ENCODE measurements at regions not wholly inside any gene's neighbourhood (a gene's known extent, or its start where the extent isn't known, plus 50 kb on each side); places are given as distances from the start of the nearest gene placed in this dataset.
A peak's percentile ranks its signal among the peaks of the same experiment; 100 is the strongest.

DNA sequence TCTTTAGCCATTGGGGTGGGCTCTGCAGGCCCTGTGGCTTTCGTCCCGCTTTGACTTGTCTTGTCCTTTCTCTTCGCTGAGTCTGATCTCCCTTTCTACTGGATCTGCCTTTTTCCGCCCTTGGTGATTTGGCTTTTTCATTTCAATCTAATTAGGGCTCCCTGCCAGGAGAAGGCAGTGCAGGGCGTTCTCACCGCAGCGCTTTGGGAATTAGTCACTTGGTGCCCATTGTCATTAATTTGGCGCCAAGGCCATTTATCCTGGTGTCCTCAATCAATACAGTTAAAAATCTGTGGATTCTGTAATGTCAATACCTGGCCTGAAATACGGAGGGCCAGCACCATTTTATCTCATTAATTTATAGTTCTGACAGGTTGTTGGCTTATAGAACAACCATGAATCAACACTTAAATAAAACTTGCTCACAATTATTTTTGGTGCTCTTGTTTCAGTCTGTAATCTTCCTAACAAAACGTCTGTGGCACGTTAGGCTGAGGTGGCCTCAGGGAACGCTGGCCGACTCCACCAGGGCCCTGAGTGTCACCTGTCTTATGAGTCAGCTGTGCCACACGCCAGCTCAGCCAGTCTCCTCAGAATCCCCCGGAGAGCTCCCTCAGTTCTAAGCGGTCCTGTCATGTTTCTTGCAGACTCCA, 115.7 kb downstream of the BEGAIN start:
- ATAC-seq (no peak), DNase-seq (no peak)
- no peaks in the 10 kb centered on the region for H3K4me1 ChIP-seq
- peaks cover 0 to 25% of the 10 kb centered on the region in 2 donors for H3K36me3 ChIP-seq
- TF ChIP-seq, protein P1, sequence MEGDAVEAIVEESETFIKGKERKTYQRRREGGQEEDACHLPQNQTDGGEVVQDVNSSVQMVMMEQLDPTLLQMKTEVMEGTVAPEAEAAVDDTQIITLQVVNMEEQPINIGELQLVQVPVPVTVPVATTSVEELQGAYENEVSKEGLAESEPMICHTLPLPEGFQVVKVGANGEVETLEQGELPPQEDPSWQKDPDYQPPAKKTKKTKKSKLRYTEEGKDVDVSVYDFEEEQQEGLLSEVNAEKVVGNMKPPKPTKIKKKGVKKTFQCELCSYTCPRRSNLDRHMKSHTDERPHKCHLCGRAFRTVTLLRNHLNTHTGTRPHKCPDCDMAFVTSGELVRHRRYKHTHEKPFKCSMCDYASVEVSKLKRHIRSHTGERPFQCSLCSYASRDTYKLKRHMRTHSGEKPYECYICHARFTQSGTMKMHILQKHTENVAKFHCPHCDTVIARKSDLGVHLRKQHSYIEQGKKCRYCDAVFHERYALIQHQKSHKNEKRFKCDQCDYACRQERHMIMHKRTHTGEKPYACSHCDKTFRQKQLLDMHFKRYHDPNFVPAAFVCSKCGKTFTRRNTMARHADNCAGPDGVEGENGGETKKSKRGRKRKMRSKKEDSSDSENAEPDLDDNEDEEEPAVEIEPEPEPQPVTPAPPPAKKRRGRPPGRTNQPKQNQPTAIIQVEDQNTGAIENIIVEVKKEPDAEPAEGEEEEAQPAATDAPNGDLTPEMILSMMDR (IDR thresholded peaks at IDR 0.05): no peak
- no peak overlapping the region for H3K27ac ChIP-seq
- H3K27me3 ChIP-seq: no peaks in the 10 kb centered on the region
- no peaks in the 10 kb centered on the region for H3K9me3 ChIP-seq
- intact Hi-C loops (cut with DNase I): no loop called here
- H3K4me3 ChIP-seq: no peak overlapping the region

DNA sequence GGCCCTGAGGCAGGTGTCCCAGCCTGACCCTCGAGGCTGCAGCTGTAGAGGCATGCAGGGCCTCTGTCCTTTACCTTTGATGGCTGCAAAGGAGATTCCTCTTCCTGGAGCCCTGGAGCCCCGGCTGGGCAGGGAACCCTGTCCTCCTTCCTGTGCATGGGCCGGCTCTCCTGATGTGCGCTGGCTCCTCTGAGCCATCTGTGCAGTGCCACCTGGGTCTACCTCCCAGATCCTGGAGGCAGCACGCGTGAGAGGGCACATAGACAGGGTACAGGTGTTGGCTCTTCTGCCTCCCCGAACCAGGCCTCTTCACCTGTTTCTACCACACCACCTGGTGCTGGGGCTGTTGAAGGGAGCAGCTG, 115.1 kb downstream of the BEGAIN start:
- no peak overlapping the region for H3K4me3 ChIP-seq
- H3K27ac ChIP-seq: no peak overlapping the region
- DNase-seq (no peak), ATAC-seq (no peak)
- H3K4me1 ChIP-seq: no peaks in the 10 kb centered on the region
- peaks cover 0 to 25% of the 10 kb centered on the region in 2 donors for H3K36me3 ChIP-seq
- no peaks in the 10 kb centered on the region for H3K9me3 ChIP-seq
- H3K27me3 ChIP-seq: no peaks in the 10 kb centered on the region
- intact Hi-C loops (cut with DNase I): no loop called here
- TF ChIP-seq, protein P1 (IDR thresholded peaks at IDR 0.05): no peak

DNA sequence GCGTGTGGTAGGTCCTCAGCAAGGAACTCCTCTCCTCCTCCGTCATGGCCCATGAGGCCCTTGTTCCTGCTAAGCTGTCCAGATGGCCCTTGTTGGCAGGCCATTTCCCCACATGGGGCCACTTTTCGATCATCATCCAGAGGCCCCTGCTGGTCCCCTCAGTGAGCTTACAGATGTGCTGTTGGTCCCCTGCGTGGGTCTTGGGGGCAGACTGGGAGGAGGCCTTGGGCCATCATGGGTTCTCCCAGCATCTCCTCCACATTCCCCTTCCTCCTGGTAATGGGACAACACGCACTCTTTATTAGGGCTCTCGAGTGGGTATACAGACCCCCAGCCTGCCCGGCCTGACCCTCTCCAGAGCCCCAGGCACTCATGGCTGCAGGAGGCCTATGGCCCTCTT, 114.7 kb downstream of the BEGAIN start:
- H3K4me3 ChIP-seq: no peak overlapping the region
- no peaks in the 10 kb centered on the region for H3K4me1 ChIP-seq
- TF ChIP-seq, protein P1 (IDR thresholded peaks at IDR 0.05): no peak
- ATAC-seq (no peak), DNase-seq (no peak)
- peaks cover 0 to 25% of the 10 kb centered on the region in 2 donors for H3K36me3 ChIP-seq
- intact Hi-C loops (cut with DNase I): no loop called here
- no peak overlapping the region for H3K27ac ChIP-seq
- H3K27me3 ChIP-seq: no peaks in the 10 kb centered on the region
- no peaks in the 10 kb centered on the region for H3K9me3 ChIP-seq

GRCh38 chr14:100473249-100473648, 114.0 kb downstream of the BEGAIN start:
- Histone ChIP-seq H3K9me3 (no peaks in the 10 kb centered on the region), H3K4me3 (no peak overlapping the region), H3K27me3 (no peaks in the 10 kb centered on the region), H3K36me3 (peaks cover 0 to 20% of the 10 kb centered on the region in 2 donors), H3K4me1 (no peaks in the 10 kb centered on the region), H3K27ac (no peak overlapping the region)
- TF ChIP-seq, protein P1 (IDR thresholded peaks at IDR 0.05): no peak
- intact Hi-C loops (cut with DNase I): no loop called here
- DNase-seq (no peak), ATAC-seq (no peak)

DNA sequence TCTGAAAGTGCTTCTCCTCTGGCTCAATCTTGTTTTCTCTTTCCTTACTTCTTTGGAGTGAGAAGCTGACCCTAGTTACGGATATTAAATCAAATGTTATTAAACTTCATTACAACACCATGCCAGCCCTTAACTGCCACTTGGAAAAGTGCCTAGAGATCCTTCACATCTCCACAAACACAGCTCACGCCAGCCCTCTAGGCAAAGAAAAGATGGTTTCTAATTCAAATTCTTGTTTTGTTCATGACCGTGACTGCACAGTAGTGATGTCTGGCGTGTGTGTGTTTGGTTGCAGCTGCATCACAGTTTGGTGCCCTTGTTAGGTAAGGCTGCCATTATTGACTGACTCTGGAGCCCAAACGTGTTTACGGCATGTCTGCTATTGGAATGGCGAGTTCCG, 113.0 kb downstream of the BEGAIN start:
- Histone ChIP-seq H3K27ac (no peak overlapping the region), H3K4me1 (no peaks in the 10 kb centered on the region), H3K9me3 (no peaks in the 10 kb centered on the region), H3K27me3 (no peaks in the 10 kb centered on the region), H3K4me3 (no peak overlapping the region), H3K36me3 (peaks cover 0 to 12% of the 10 kb centered on the region in 2 donors)
- no peak for DNase-seq
- TF ChIP-seq, protein P1 (IDR thresholded peaks at IDR 0.05): no peak
- peak; percentile 23 for ATAC-seq
- intact Hi-C loops (cut with DNase I): no loop called here
